ENCODE measurements at regions not wholly inside any gene's neighbourhood (a gene's known extent, or its start where the extent isn't known, plus 50 kb on each side); places are given as distances from the start of the nearest gene placed in this dataset.

GRCh38 chr5:18072600-18072999 is 438.3 kb downstream of the TAF11L14 start:
- no peak for DNase-seq
- H3K27me3 Mint-ChIP-seq (ENCODE audit: unreplicated experiment), result peaks cover 5% of the 10 kb centered on the region
- H3K27ac Mint-ChIP-seq (ENCODE audit: unreplicated experiment), result no peak overlapping the region
- H3K9me3 Mint-ChIP-seq (ENCODE audit: unreplicated experiment), result peaks cover 8% of the 10 kb centered on the region
- H3K4me3 Mint-ChIP-seq (ENCODE audit: unreplicated experiment), result no peak overlapping the region
- TF ChIP-seq CTCF (IDR thresholded peaks at IDR 0.05; ENCODE audit: partially characterized antibody, unreplicated experiment), result no peak
- peaks cover 18% of the 10 kb centered on the region for H3K4me1 Mint-ChIP-seq (ENCODE audit: low read depth, unreplicated experiment)
- no peaks in the 10 kb centered on the region for H3K36me3 Mint-ChIP-seq (ENCODE audit: unreplicated experiment)

- Mint-ChIP-seq H3K4me1 (ENCODE audit: low read depth, unreplicated experiment) (peaks cover 6% of the 10 kb centered on the region), H3K27ac (ENCODE audit: unreplicated experiment) (no peak overlapping the region), H3K27me3 (ENCODE audit: unreplicated experiment) (no peaks in the 10 kb centered on the region), H3K4me3 (ENCODE audit: unreplicated experiment) (no peak overlapping the region), H3K9me3 (ENCODE audit: unreplicated experiment) (no peaks in the 10 kb centered on the region), H3K36me3 (ENCODE audit: unreplicated experiment) (no peaks in the 10 kb centered on the region)
- no peak for TF ChIP-seq CTCF (IDR thresholded peaks at IDR 0.05; ENCODE audit: partially characterized antibody, unreplicated experiment)
- DNase-seq, result no peak
These were observed 440.7 kb downstream of the TAF11L14 start for GRCh38 chr5:18074961-18075360.

- TF ChIP-seq CTCF (IDR thresholded peaks at IDR 0.05; ENCODE audit: partially characterized antibody, unreplicated experiment), result no peak
- Mint-ChIP-seq H3K4me3 (ENCODE audit: unreplicated experiment) (no peak overlapping the region), H3K9me3 (ENCODE audit: unreplicated experiment) (no peaks in the 10 kb centered on the region), H3K4me1 (ENCODE audit: low read depth, unreplicated experiment) (peaks cover 5% of the 10 kb centered on the region), H3K36me3 (ENCODE audit: unreplicated experiment) (no peaks in the 10 kb centered on the region), H3K27me3 (ENCODE audit: unreplicated experiment) (no peaks in the 10 kb centered on the region), H3K27ac (ENCODE audit: unreplicated experiment) (no peak overlapping the region)
- DNase-seq, result no peak
These were observed 443.9 kb downstream of the TAF11L14 start for GRCh38 chr5:18078157-18078556.

GRCh38 chr5:18079831-18080230 is 445.6 kb downstream of the TAF11L14 start:
- H3K4me3 Mint-ChIP-seq (ENCODE audit: unreplicated experiment), result no peak overlapping the region
- DNase-seq, result no peak

More at GRCh38 chr5:18079831-18080230, 445.6 kb downstream of the TAF11L14 start:
- H3K27me3 Mint-ChIP-seq (ENCODE audit: unreplicated experiment), result no peaks in the 10 kb centered on the region
- H3K27ac Mint-ChIP-seq (ENCODE audit: unreplicated experiment), result no peak overlapping the region
- no peaks in the 10 kb centered on the region for H3K9me3 Mint-ChIP-seq (ENCODE audit: unreplicated experiment)
- peaks cover 5% of the 10 kb centered on the region for H3K4me1 Mint-ChIP-seq (ENCODE audit: low read depth, unreplicated experiment)
- no peaks in the 10 kb centered on the region for H3K36me3 Mint-ChIP-seq (ENCODE audit: unreplicated experiment)
- TF ChIP-seq CTCF (IDR thresholded peaks at IDR 0.05; ENCODE audit: partially characterized antibody, unreplicated experiment), result no peak

Data from glutamatergic neuron (in vitro differentiated cells).